PC-9 (cell line): ENCODE measurements at regions not wholly inside any gene's neighbourhood (a gene's known extent, or its start where the extent isn't known, plus 50 kb on each side); places are given as distances from the start of the nearest gene placed in this dataset.

ENCODE experiments used
- EZH2 ChIP-seq: fragments of 200-600 bp; sonication (generic); IDR thresholded peaks from 2 replicates; pipeline ENCODE4 v1.8.0; 2017; ENCODE audit warnings: antibody characterized with exemption, low read depth
- TF ChIP-seq, protein P1 (sequence below): fragments of 200-600 bp; sonication (generic); conservative IDR thresholded peaks from 2 replicates; pipeline ENCODE4 v1.6.1; 2017; ENCODE audit warnings: mixed run types, antibody characterized with exemption, mild to moderate bottlenecking, moderate library complexity

- TF ChIP-seq, protein P1, sequence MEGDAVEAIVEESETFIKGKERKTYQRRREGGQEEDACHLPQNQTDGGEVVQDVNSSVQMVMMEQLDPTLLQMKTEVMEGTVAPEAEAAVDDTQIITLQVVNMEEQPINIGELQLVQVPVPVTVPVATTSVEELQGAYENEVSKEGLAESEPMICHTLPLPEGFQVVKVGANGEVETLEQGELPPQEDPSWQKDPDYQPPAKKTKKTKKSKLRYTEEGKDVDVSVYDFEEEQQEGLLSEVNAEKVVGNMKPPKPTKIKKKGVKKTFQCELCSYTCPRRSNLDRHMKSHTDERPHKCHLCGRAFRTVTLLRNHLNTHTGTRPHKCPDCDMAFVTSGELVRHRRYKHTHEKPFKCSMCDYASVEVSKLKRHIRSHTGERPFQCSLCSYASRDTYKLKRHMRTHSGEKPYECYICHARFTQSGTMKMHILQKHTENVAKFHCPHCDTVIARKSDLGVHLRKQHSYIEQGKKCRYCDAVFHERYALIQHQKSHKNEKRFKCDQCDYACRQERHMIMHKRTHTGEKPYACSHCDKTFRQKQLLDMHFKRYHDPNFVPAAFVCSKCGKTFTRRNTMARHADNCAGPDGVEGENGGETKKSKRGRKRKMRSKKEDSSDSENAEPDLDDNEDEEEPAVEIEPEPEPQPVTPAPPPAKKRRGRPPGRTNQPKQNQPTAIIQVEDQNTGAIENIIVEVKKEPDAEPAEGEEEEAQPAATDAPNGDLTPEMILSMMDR, result no peak
- TF ChIP-seq EZH2, result no peak
These were observed 353.2 kb upstream of the AGTR1 start for GRCh38 chr3:148344521-148344920.
